ENCODE measurements at regions not wholly inside any gene's neighbourhood (a gene's known extent, or its start where the extent isn't known, plus 50 kb on each side); places are given as distances from the start of the nearest gene placed in this dataset.

- peak; percentile 62 for DNase-seq (ENCODE audit: low read depth)
- H3K4me3 ChIP-seq (ENCODE audit: low read depth, low read length): no peak overlapping the region
- no peak for TF ChIP-seq CTCF (IDR thresholded peaks at IDR 0.05; ENCODE audit: insufficient read depth, low read depth, low read length)
Observed at GRCh38 chr15:29883126-29883525, 60.9 kb upstream of the TJP1 start.

- no peak for TF ChIP-seq CTCF (IDR thresholded peaks at IDR 0.05; ENCODE audit: insufficient read depth, low read depth, low read length)
- no peak for DNase-seq (ENCODE audit: low read depth)
- H3K4me3 ChIP-seq (ENCODE audit: low read depth, low read length): no peak overlapping the region
Observed at GRCh38 chr15:29880886-29881285, 58.6 kb upstream of the TJP1 start.

- DNase-seq (ENCODE audit: low read depth): no peak
- no peak overlapping the region for H3K4me3 ChIP-seq (ENCODE audit: low read depth, low read length)
- no peak for TF ChIP-seq CTCF (IDR thresholded peaks at IDR 0.05; ENCODE audit: insufficient read depth, low read depth, low read length)
Observed at GRCh38 chr15:29880341-29880740, 58.1 kb upstream of the TJP1 start.

- H3K4me3 ChIP-seq (ENCODE audit: low read depth, low read length): no peak overlapping the region
- no peak for TF ChIP-seq CTCF (IDR thresholded peaks at IDR 0.05; ENCODE audit: insufficient read depth, low read depth, low read length)
Observed at GRCh38 chr15:29874977-29875376, 52.7 kb upstream of the TJP1 start.

GRCh38 chr15:29873947-29874411, 51.7 kb upstream of the TJP1 start:
- no peak for TF ChIP-seq CTCF (IDR thresholded peaks at IDR 0.05; ENCODE audit: insufficient read depth, low read depth, low read length)
- DNase-seq (ENCODE audit: low read depth): no peak
- no peak overlapping the region for H3K4me3 ChIP-seq (ENCODE audit: low read depth, low read length)

More at GRCh38 chr15:29874977-29875376, 52.7 kb upstream of the TJP1 start:
- DNase-seq (ENCODE audit: low read depth): no peak

GRCh38 chr15:29873264-29873663, 51.0 kb upstream of the TJP1 start:
- no peak for DNase-seq (ENCODE audit: low read depth)
- H3K4me3 ChIP-seq (ENCODE audit: low read depth, low read length): no peak overlapping the region
- no peak for TF ChIP-seq CTCF (IDR thresholded peaks at IDR 0.05; ENCODE audit: insufficient read depth, low read depth, low read length)

- TF ChIP-seq CTCF (IDR thresholded peaks at IDR 0.05; ENCODE audit: insufficient read depth, low read depth, low read length): no peak
- DNase-seq (ENCODE audit: low read depth): no peak
- H3K4me3 ChIP-seq (ENCODE audit: low read depth, low read length): no peak overlapping the region
Observed at GRCh38 chr15:29872716-29873115, 50.4 kb upstream of the TJP1 start.

Measured in fibroblast of villous mesenchyme (primary cell).